GM18519 (cell line): ENCODE measurements at regions not wholly inside any gene's neighbourhood (a gene's known extent, or its start where the extent isn't known, plus 50 kb on each side); places are given as distances from the start of the nearest gene placed in this dataset.
"Not testable (repeated sequence)": the region's sequence is repeated elsewhere in the genome, so short reads cannot be mapped to it uniquely, and the experiment has no call there.

Source experiments
- ATAC-seq: cut with Tn5 transposase; IDR thresholded peaks from one replicate; pipeline ENCODE4 v1.9.1; 2021; ENCODE audit warnings: mild to moderate bottlenecking, moderate library complexity; ENCODE audit not compliant: unreplicated experiment, low FRiP score

- no peak for ATAC-seq
Observed at GRCh38 chrX:138240266-138240665, 471.3 kb downstream of the FGF13 start.

DNA sequence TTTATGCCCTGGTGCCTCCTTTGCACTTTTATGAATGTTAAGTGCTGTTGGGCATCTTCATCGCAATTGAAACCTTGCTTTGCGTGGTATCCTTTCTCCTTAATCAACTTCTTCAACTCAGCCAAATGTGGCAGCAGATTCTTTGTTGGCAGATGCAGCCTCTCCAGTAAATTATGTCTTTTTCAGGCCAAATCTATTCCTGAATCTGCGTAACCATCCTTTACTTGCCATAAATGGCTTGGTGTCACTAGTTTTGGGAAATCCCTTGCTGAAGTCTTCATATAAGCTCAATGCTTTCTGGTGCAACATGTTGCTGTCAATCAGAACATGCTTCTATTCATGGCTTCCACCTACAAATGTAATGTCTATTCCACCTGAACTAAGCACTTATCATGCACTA, 457.5 kb downstream of the FGF13 start:
- no peak for ATAC-seq

- no peak for ATAC-seq
Observed at GRCh38 chrX:138255373-138255772, 456.1 kb downstream of the FGF13 start.

GRCh38 chrX:138264095-138264494, 447.4 kb downstream of the FGF13 start:
- not testable (repeated sequence) for ATAC-seq

- no peak for ATAC-seq
Observed at GRCh38 chrX:138270931-138271330, 440.6 kb downstream of the FGF13 start.

- not testable (repeated sequence) for ATAC-seq
Observed at GRCh38 chrX:138282598-138283150, 428.8 kb downstream of the FGF13 start.

- no peak for ATAC-seq
Observed at GRCh38 chrX:138287205-138287877, 424.2 kb downstream of the FGF13 start.

DNA sequence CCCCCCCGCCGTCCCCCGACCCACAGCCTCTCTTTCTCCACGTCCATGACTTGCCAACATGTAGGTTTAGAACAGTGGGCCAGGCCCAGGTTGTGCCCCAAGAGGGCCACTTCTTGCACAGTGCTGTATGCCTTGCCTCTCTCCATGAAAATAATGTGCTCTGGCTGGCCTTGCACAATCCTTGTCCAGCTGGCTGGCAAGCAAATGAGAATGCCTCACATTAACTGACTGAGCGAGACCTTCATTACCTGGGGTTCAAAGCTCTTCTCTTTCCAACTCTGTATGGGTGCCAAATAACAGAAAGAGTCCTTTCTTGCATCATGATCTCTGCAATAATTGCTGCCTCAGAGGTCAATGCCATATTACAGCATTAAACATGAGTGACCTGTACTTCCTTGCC, 416.6 kb downstream of the FGF13 start:
- ATAC-seq: no peak

DNA sequence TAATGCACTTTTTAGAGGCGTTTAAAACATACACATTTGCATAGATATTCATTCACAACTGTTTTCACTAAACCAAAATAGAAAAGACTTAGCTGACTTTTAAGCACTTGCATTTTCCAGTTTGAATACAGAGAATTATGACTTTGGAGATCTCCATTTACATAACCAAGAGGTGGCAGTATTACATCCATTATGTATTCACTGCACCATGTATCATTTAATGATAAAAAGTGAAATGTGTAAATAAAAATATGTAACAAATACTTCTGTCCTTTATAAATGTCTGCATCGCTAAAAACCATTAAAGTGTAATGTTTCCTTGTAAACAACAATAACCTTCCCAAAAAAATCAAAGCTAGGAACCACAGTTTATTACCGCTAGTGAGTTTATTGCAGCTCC, 413.2 kb downstream of the FGF13 start:
- no peak for ATAC-seq

DNA sequence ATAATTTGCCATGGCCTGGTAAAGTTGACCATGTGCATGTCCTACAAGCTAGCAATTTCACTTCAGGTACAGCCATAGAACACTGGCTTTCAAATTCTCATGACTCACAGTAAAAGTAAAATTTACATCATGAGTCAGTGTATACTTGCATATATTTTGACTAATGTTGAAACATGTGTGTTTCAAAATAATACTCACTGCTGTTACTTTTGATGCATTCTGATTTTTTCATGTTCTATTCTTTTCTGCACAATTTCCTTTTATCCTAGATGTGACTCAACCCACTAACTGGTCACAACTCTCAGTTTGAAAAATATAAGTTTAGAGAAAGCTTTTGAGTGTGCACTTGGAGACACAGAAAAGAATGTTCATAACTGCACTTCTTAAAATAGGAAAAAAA, 365.7 kb downstream of the FGF13 start:
- ATAC-seq: peak; percentile 46

DNA sequence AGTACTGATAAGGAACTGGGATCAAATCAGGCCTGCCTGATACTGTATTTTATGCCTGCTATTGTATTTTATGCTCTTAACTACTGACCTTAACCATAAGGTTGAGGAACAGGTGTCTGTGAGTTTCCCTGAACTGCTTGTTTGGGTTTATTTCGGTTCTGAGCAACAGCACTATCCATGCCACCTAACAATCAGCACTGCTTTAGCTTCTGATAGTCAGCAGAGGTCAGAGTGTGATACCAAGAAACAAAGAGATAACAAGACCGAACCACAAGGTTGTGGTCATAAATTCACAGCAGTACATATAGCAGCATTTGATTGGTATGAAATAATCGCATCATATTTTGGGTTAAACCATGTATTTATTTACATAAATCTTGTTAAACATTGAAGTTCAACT, 362.2 kb downstream of the FGF13 start:
- ATAC-seq: no peak

GRCh38 chrX:138378876-138379275, 332.6 kb downstream of the FGF13 start:
- ATAC-seq: no peak

GRCh38 chrX:138408101-138408500, 303.4 kb downstream of the FGF13 start:
- ATAC-seq: no peak

DNA sequence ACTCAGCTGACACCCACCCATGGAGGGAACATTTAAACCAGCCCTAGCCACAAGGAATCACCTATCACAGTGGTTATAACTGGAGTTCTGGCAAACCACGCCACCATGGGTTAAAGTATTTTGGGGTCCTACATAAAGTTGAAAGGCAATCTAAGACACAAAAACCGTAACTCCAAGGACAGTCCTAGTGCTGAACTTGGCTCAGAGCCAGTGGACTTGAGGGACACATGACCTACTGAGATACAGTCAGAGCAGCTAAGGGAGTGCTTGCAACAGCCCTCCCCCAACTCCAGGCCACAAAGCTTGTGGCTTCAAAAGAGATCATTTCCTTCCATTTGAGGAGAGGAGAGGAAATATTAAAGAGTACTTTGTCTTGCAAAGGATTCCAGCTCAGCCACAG, 300.5 kb downstream of the FGF13 start:
- ATAC-seq: no peak
